Endothelial cell of umbilical vein (primary cell): ENCODE measurements at regions not wholly inside any gene's neighbourhood (a gene's known extent, or its start where the extent isn't known, plus 50 kb on each side); places are given as distances from the start of the nearest gene placed in this dataset.

Experiments
- BruUV-seq: library from RNA; stranded (reverse); fragments of 400-500 nt; replicated peaks from 2 replicates; lab custom pipeline; 2021; lab: Mats Ljungman, UMichigan
- CTCF ChIA-PET: fragments of 300-600, 350-600 bp; sonication (Branson Sonifier 250); formaldehyde crosslinking; loops from one replicate; lab custom pipeline; 2021; ENCODE audit warnings: antibody characterized with exemption, inconsistent platforms; lab: Charles Lee
- POLR2A ChIA-PET: fragments of 300-600, 350-600 bp; sonication (Branson Sonifier 250); formaldehyde crosslinking; loops from one replicate; lab custom pipeline; 2021; ENCODE audit warnings: antibody characterized with exemption, inconsistent platforms; lab: Charles Lee
- DNase-seq: peaks from one replicate; pipeline ENCODE4 v3.0.0-alpha.2; 2011; ENCODE audit warnings: low read depth, low spot score
- FAIRE-seq: peaks from 2 replicates; lab custom pipeline; 2011; peaks lifted over from hg19 to GRCh38; lab: Jason Lieb, UNC
- H2AFZ ChIP-seq: 2 replicates; pipeline ENCODE4 v1.6.0; 2012; ENCODE audit warnings: low read depth, low read length, control low read depth, inconsistent platforms
- H3K27ac ChIP-seq: 2 replicates; pipeline ENCODE4 v1.5.1; 2011; ENCODE audit warnings: low read depth, mild to moderate bottlenecking, control low read depth, low read length, moderate library complexity; ENCODE audit not compliant: insufficient read depth
- H3K27me3 ChIP-seq, 2 experiments: 2 replicates each; pipeline versions ENCODE4 v1.6.0 to v1.6.1; 2011; ENCODE audit warnings: low read length in 2 of 2, mixed read lengths in 1 of 2; ENCODE audit not compliant: control insufficient read depth in 2 of 2, insufficient read depth in 2 of 2
- H3K36me3 ChIP-seq, 2 experiments: 2 replicates in 1 of 2; 3 replicates in 1 of 2; pipeline ENCODE4 v1.5.1; 2011; ENCODE audit warnings: low read length in 2 of 2, mild to moderate bottlenecking in 1 of 2, moderate library complexity in 1 of 2; ENCODE audit not compliant: control insufficient read depth in 2 of 2, insufficient read depth in 2 of 2; ENCODE audit errors: extremely low read depth in 1 of 2
- H3K4me1 ChIP-seq: 3 replicates; pipeline ENCODE4 v1.5.1; 2011; ENCODE audit warnings: mild to moderate bottlenecking, low read length; ENCODE audit not compliant: control insufficient read depth, insufficient read depth; ENCODE audit errors: extremely low read depth
- H3K4me2 ChIP-seq: 2 replicates; pipeline ENCODE4 v1.6.1; 2011; ENCODE audit warnings: low read length, control low read depth, mixed read lengths; ENCODE audit not compliant: insufficient read depth
- H3K4me3 ChIP-seq, 3 experiments: fragments of 200-600 bp in 1 of 3; sonication (generic), shearing (Covaris generic) in 1 of 3; replicated peaks in 1 of 3; 2 replicates each; pipeline ENCODE4 v1.5.1; 2011 to 2016; ENCODE audit warnings: control low read depth in 3 of 3, low read length in 3 of 3, mild to moderate bottlenecking in 2 of 3, inconsistent platforms in 1 of 3, low read depth in 1 of 3, moderate library complexity in 1 of 3; ENCODE audit not compliant: insufficient read depth in 1 of 3
- H3K79me2 ChIP-seq: 2 replicates; pipeline ENCODE4 v1.6.0; 2012; ENCODE audit warnings: low read length, inconsistent platforms; ENCODE audit not compliant: control insufficient read depth, insufficient read depth
- H3K9ac ChIP-seq: replicated peaks from 2 replicates; pipeline ENCODE3; 2011; ENCODE audit warnings: low read length, control low read depth; ENCODE audit not compliant: insufficient read depth; ENCODE audit errors: extremely low read depth
- H3K9me1 ChIP-seq: replicated peaks from 3 replicates; pipeline ENCODE4 v1.6.0; 2011; ENCODE audit warnings: mild to moderate bottlenecking, low read length; ENCODE audit not compliant: control insufficient read depth, insufficient read depth; ENCODE audit errors: extremely low read depth
- H3K9me3 ChIP-seq: replicated peaks from 2 replicates; pipeline ENCODE4 v1.5.1; 2012; ENCODE audit warnings: low read length, inconsistent platforms; ENCODE audit not compliant: control insufficient read depth, insufficient read depth
- H4K20me1 ChIP-seq: replicated peaks from 2 replicates; pipeline ENCODE3; 2011; ENCODE audit warnings: mild to moderate bottlenecking, low read length; ENCODE audit not compliant: control insufficient read depth, insufficient read depth; ENCODE audit errors: extremely low read depth
- CTCF ChIP-seq, 2 donors: IDR thresholded peaks; 1 replicate in 1 of 2; 2 replicates in 1 of 2; pipeline ENCODE4 v1.5.1; 2011; ENCODE audit warnings: low read length in 2 of 2, mild to moderate bottlenecking in 2 of 2, moderate library complexity in 2 of 2, control low read depth in 1 of 2, inconsistent platforms in 1 of 2, low read depth in 1 of 2; ENCODE audit not compliant: insufficient read depth in 1 of 2; ENCODE audit errors: extremely low read depth in 1 of 2
- EZH2 ChIP-seq: IDR thresholded peaks from 2 replicates; pipeline ENCODE4 v1.6.1; 2012; ENCODE audit warnings: borderline replicate concordance, low read depth, mild to moderate bottlenecking, moderate library complexity, low read length, inconsistent platforms; ENCODE audit not compliant: severe bottlenecking
- FOS ChIP-seq: IDR thresholded peaks from 2 replicates; pipeline ENCODE4 v1.6.1; 2011; ENCODE audit warnings: mild to moderate bottlenecking, low read length, moderate library complexity, borderline replicate concordance; ENCODE audit not compliant: insufficient read depth
- GATA2 ChIP-seq: IDR thresholded peaks from 2 replicates; pipeline ENCODE4 v1.7.0; 2011; ENCODE audit warnings: low read depth, mild to moderate bottlenecking, moderate library complexity, mixed read lengths, low read length; ENCODE audit not compliant: insufficient read length, insufficient read depth
- JUN ChIP-seq: IDR thresholded peaks from 2 replicates; pipeline ENCODE4 v1.6.1; 2011; ENCODE audit warnings: borderline replicate concordance, low read depth; ENCODE audit not compliant: insufficient read length, insufficient read depth
- MAX ChIP-seq: IDR thresholded peaks from 2 replicates; pipeline ENCODE4 v1.6.1; 2011; ENCODE audit not compliant: insufficient read depth, insufficient read length
- MYC ChIP-seq: IDR thresholded peaks from one replicate; pipeline ENCODE4 v1.6.1; 2011; ENCODE audit warnings: mild to moderate bottlenecking, low read depth, low read length
- POLR2A ChIP-seq: IDR thresholded peaks from 2 replicates; pipeline ENCODE4 v1.6.1; 2012; ENCODE audit warnings: low read depth, mild to moderate bottlenecking, control low read depth, low read length
- POLR2AphosphoS5 ChIP-seq: IDR thresholded peaks from 2 replicates; pipeline ENCODE4 v1.6.1; 2012; ENCODE audit warnings: low read depth, mild to moderate bottlenecking, control low read depth, low read length, moderate library complexity; ENCODE audit not compliant: insufficient read depth
- dilution Hi-C: fragments of 300-500 bp; cut with MboI; formaldehyde crosslinking; loops from one replicate; pipeline ENCODE4 v1.15.0; 2019; ENCODE audit warnings: low sequenced_read_pairs; ENCODE audit not compliant: extremely low pct_ligation_motif_present
- intact Hi-C: fragments of 100-400 bp; cut with micrococcal nuclease; formaldehyde crosslinking; loops from one replicate; pipeline ENCODE4 v1.10.0; 2022

GRCh38 chr16:54544553-54545180 is 258.1 kb upstream of the IRX3 start:
- H3K4me3 ChIP-seq = no peak overlapping the region
- H3K27ac ChIP-seq = no peak overlapping the region
- dilution Hi-C loops (no loop called here), intact Hi-C loops (no loop called here)
- no peak overlapping the region for H2AFZ ChIP-seq
- no peaks in the 10 kb centered on the region for H4K20me1 ChIP-seq
- FAIRE-seq (no peak), DNase-seq (no peak)
- TF ChIP-seq POLR2AphosphoS5 (no peak), MAX (no peak), GATA2 (no peak), FOS (no peak), CTCF (IDR thresholded peaks at IDR 0.05; ENCODE audit: extremely low read depth in 1 of 2, insufficient read depth in 1 of 2, low read depth in 1 of 2, low read length in 2 of 2) (no peak), MYC (no peak), POLR2A (no peak), JUN (no peak), EZH2 (no peak)
- no peak overlapping the region for H3K9ac ChIP-seq
- H3K9me3 ChIP-seq = no peaks in the 10 kb centered on the region
- ChIA-PET CTCF (no interaction called here), POLR2A (no interaction called here)
- H3K27me3 ChIP-seq = no peaks in the 10 kb centered on the region
- BruUV-seq = no TSS peak
- no peaks in the 10 kb centered on the region for H3K9me1 ChIP-seq
- H3K36me3 ChIP-seq = no peaks in the 10 kb centered on the region
- H3K4me1 ChIP-seq = no peaks in the 10 kb centered on the region
- H3K79me2 ChIP-seq = no peaks in the 10 kb centered on the region
- no peak overlapping the region for H3K4me2 ChIP-seq
